A549 (cell line): ENCODE measurements at regions not wholly inside any gene's neighbourhood (a gene's known extent, or its start where the extent isn't known, plus 50 kb on each side); places are given as distances from the start of the nearest gene placed in this dataset.

Experiments used
- ATAC-seq, 2 experiments: fragments of 200-7000 bp in 1 of 2; fragments of >200 bp in 1 of 2; cut with Nextera tagmentation in 1 of 2; cut with Tn5 transposase in 1 of 2; 3 replicates each; pipeline versions ENCODE4 v1.8.0 to v1.9.1; 2018 to 2020; ENCODE audit warnings: mild to moderate bottlenecking in 1 of 2, moderate library complexity in 1 of 2
- CTCF ChIA-PET: fragments of 300-600 bp; sonication (Branson Sonifier 250); formaldehyde crosslinking; extraction: SDS; loops from one replicate; lab custom pipeline; 2021; ENCODE audit warnings: antibody characterized with exemption, inconsistent platforms; lab: Yijun Ruan, JAX
- POLR2A ChIA-PET: fragments of 350-600 bp; formaldehyde crosslinking; extraction: SDS; loops from one replicate; lab custom pipeline; 2021; ENCODE audit warnings: antibody characterized with exemption, inconsistent platforms; lab: Yijun Ruan, JAX
- DNase-seq, 2 experiments: peaks; one replicate each; pipeline versions ENCODE4 v3.0.0 to v3.0.0-alpha.2; 2011 to 2016; ENCODE audit warnings: low read depth in 1 of 2, low spot score in 1 of 2
- FAIRE-seq: peaks from 2 replicates; lab custom pipeline; 2011; peaks lifted over from hg19 to GRCh38; lab: Jason Lieb, UNC
- H3K27ac ChIP-seq, 2 experiments: fragments of >200 bp; sonication (Bioruptor Twin); formaldehyde crosslinking; 3 replicates each; pipeline ENCODE4 v1.5.1; 2016 to 2017
- H3K4me1 ChIP-seq: fragments of >200 bp; sonication (Bioruptor Twin); formaldehyde crosslinking; 3 replicates; pipeline ENCODE4 v1.6.1; 2016
- H3K4me2 ChIP-seq: fragments of >200 bp; sonication (Bioruptor Twin); formaldehyde crosslinking; 3 replicates; pipeline ENCODE4 v1.6.1; 2016
- H3K4me3 ChIP-seq: fragments of >200 bp; sonication (Bioruptor Twin); formaldehyde crosslinking; 3 replicates; pipeline ENCODE4 v1.5.1; 2016
- H3K9me3 ChIP-seq: fragments of >200 bp; sonication (Bioruptor Twin); formaldehyde crosslinking; 3 replicates; pipeline ENCODE4 v1.6.1; 2016
- CBX2 ChIP-seq: fragments of 200-600 bp; sonication (generic); IDR thresholded peaks from 2 replicates; pipeline ENCODE4 v1.6.1; 2016; ENCODE audit warnings: low read depth, mild to moderate bottlenecking, borderline replicate concordance
- CHD2 ChIP-seq: fragments of 150-350 bp; IDR thresholded peaks from 2 replicates; pipeline ENCODE4 v1.6.1; 2014; ENCODE audit warnings: low read length; ENCODE audit not compliant: partially characterized antibody
- CHD4 ChIP-seq: fragments of 200-600 bp; sonication (generic); IDR thresholded peaks from 2 replicates; pipeline ENCODE4 v1.6.1; 2016; ENCODE audit warnings: antibody characterized with exemption, mild to moderate bottlenecking, borderline replicate concordance
- EHMT2 ChIP-seq: fragments of 200-600 bp; sonication (generic); IDR thresholded peaks from 2 replicates; pipeline ENCODE4 v1.6.1; 2016; ENCODE audit warnings: antibody characterized with exemption, low read depth, mild to moderate bottlenecking, moderate library complexity
- FOSL2 ChIP-seq, 2 experiments: fragments of 450-650 bp in 1 of 2; fragments of >200 bp in 1 of 2; sonication (Bioruptor Twin) in 1 of 2; formaldehyde crosslinking; IDR thresholded peaks; 2 replicates each; pipeline versions ENCODE4 v1.5.0 to v1.6.1; 2016 to 2020; ENCODE audit warnings: mild to moderate bottlenecking in 1 of 2, moderate library complexity in 1 of 2
- FOXS1 ChIP-seq: fragments of 250-450 bp; sonication (Bioruptor Pico); IDR thresholded peaks from 2 replicates; pipeline ENCODE4 v1.5.0; 2020; ENCODE audit warnings: mild to moderate bottlenecking, moderate library complexity
- JUNB ChIP-seq: fragments of >200 bp; sonication (Bioruptor Twin); formaldehyde crosslinking; IDR thresholded peaks from 2 replicates; pipeline ENCODE4 v1.6.1; 2016
- MAFK ChIP-seq: fragments of 450-650 bp; IDR thresholded peaks from 2 replicates; pipeline ENCODE4 v1.6.1; 2014; ENCODE audit not compliant: partially characterized antibody
- MAZ ChIP-seq: fragments of 150-350 bp; IDR thresholded peaks from 2 replicates; pipeline ENCODE4 v1.6.1; 2014; ENCODE audit warnings: antibody characterized with exemption, low read depth, low read length, borderline replicate concordance
- NPAS2 ChIP-seq: fragments of 250-450 bp; sonication (Bioruptor Pico); IDR thresholded peaks from 2 replicates; pipeline ENCODE4 v1.8.0; 2022; ENCODE audit warnings: mild to moderate bottlenecking, moderate library complexity, borderline replicate concordance
- NR3C1 ChIP-seq: fragments of >200 bp; sonication (Bioruptor Twin); formaldehyde crosslinking; IDR thresholded peaks from 3 replicates; pipeline ENCODE4 v1.6.1; 2017
- ZFP36 ChIP-seq: fragments of 450-650 bp; IDR thresholded peaks from 2 replicates; pipeline ENCODE4 v1.6.1; 2014; ENCODE audit warnings: borderline replicate concordance; ENCODE audit not compliant: partially characterized antibody
- ZNF302 ChIP-seq: fragments of 250-450 bp; sonication (Bioruptor Pico); IDR thresholded peaks from 2 replicates; pipeline ENCODE4 v1.9.0; 2021; ENCODE audit warnings: inconsistent platforms, mild to moderate bottlenecking, moderate library complexity
- WGBS: methylation state at CpG from one replicate; pipeline ENCODE4 v1.1.6; 2017; ENCODE audit errors: missing lambda C conversion rate; 5-methylcytosine and 5-hydroxymethylcytosine counted together
- TF ChIP-seq, protein P1 (sequence below): fragments of 250-450 bp; sonication (Bioruptor Pico); IDR thresholded peaks from 2 replicates; pipeline ENCODE4 v1.5.0; 2020; ENCODE audit warnings: low read depth, mild to moderate bottlenecking, moderate library complexity
- TF ChIP-seq, protein P2 (sequence below): IDR thresholded peaks from 2 replicates; pipeline ENCODE4 v1.6.1; 2012; ENCODE audit warnings: low read depth, borderline replicate concordance
- TF ChIP-seq, protein P3 (sequence below): fragments of >200 bp; sonication (Bioruptor Twin); formaldehyde crosslinking; IDR thresholded peaks from 3 replicates; pipeline ENCODE4 v1.5.1; 2016

DNA sequence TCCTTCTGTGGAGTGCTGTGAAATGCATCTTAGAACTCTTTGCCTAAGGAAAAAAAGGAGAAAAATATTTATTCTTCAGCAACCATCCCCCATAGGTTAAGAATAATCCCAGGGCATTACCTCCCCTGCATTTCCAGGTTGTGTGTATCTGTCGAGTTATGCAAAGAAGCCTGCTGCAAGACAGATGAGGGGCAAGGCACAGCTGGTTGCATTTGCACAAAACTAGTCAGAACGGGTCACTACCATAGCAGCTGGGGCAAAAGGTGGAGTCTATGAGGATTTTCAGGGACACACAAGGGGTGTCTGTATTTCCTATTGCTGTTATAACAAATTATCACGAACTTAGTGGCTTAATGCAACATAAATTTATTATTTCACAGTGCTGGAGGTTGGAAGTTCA is 443.4 kb upstream of the C1orf87 start:
- FAIRE-seq: no peak
- no peak for ATAC-seq
- TF ChIP-seq, protein P1, sequence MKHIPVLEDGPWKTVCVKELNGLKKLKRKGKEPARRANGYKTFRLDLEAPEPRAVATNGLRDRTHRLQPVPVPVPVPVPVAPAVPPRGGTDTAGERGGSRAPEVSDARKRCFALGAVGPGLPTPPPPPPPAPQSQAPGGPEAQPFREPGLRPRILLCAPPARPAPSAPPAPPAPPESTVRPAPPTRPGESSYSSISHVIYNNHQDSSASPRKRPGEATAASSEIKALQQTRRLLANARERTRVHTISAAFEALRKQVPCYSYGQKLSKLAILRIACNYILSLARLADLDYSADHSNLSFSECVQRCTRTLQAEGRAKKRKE (CRISPR knock-in tag): no peak
- TF ChIP-seq MAZ (no peak), MAFK (no peak), FOSL2 (IDR thresholded peaks at IDR 0.05) (no peak), FOSL2 (CRISPR knock-in tag; IDR thresholded peaks at IDR 0.05) (no peak), CHD2 (no peak)
- DNase-seq: no peak
- CTCF ChIA-PET: no interaction called here
- POLR2A ChIA-PET: no interaction called here
- WGBS: 0% methylated on average over 3 of the region's 3 CpGs
- no peaks in the 10 kb centered on the region for H3K4me1 ChIP-seq
- no peaks in the 10 kb centered on the region for H3K9me3 ChIP-seq
- no peak overlapping the region for H3K4me2 ChIP-seq
- no peak overlapping the region for H3K4me3 ChIP-seq
- no peak overlapping the region for H3K27ac ChIP-seq

DNA sequence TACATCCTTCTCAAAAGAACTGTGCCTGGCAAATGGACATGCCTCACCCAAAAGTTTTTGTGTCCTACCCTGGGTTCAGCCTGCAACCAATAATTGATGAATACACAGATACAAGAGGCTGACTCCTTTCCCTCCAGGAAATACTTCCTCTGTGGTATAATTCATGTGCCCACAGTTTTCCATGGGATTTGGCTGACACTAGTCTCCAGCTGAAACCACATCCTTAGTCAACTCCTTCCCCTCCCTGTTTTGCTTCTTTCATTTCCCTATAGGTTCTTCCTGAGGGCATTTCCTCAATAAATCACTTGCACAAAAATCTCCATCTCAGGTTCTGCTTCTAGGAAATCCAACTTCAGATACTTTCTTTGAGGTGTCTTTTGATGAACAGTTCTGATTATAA is 436.6 kb upstream of the C1orf87 start:
- CTCF ChIA-PET: interaction anchor here (0.6 kb wide), 1 partner anchor 1054 kb away, joined by 4 read pairs; no protein-coding TSS in a partner anchor
- Histone ChIP-seq H3K4me3 (no peak overlapping the region), H3K4me2 (no peak overlapping the region), H3K4me1 (no peaks in the 10 kb centered on the region), H3K27ac (no peak overlapping the region), H3K9me3 (no peaks in the 10 kb centered on the region)
- no peak for ATAC-seq
- POLR2A ChIA-PET: no interaction called here
- DNase-seq: no peak
- FAIRE-seq: no peak
- TF ChIP-seq, protein P2, sequence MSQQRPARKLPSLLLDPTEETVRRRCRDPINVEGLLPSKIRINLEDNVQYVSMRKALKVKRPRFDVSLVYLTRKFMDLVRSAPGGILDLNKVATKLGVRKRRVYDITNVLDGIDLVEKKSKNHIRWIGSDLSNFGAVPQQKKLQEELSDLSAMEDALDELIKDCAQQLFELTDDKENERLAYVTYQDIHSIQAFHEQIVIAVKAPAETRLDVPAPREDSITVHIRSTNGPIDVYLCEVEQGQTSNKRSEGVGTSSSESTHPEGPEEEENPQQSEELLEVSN: no peak
- TF ChIP-seq CHD4 (no peak), CBX2 (no peak), JUNB (no peak), ZFP36 (no peak), NPAS2 (CRISPR knock-in tag) (no peak), EHMT2 (no peak), NR3C1 (no peak)
- TF ChIP-seq, protein P3, sequence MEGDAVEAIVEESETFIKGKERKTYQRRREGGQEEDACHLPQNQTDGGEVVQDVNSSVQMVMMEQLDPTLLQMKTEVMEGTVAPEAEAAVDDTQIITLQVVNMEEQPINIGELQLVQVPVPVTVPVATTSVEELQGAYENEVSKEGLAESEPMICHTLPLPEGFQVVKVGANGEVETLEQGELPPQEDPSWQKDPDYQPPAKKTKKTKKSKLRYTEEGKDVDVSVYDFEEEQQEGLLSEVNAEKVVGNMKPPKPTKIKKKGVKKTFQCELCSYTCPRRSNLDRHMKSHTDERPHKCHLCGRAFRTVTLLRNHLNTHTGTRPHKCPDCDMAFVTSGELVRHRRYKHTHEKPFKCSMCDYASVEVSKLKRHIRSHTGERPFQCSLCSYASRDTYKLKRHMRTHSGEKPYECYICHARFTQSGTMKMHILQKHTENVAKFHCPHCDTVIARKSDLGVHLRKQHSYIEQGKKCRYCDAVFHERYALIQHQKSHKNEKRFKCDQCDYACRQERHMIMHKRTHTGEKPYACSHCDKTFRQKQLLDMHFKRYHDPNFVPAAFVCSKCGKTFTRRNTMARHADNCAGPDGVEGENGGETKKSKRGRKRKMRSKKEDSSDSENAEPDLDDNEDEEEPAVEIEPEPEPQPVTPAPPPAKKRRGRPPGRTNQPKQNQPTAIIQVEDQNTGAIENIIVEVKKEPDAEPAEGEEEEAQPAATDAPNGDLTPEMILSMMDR: no peak

DNA sequence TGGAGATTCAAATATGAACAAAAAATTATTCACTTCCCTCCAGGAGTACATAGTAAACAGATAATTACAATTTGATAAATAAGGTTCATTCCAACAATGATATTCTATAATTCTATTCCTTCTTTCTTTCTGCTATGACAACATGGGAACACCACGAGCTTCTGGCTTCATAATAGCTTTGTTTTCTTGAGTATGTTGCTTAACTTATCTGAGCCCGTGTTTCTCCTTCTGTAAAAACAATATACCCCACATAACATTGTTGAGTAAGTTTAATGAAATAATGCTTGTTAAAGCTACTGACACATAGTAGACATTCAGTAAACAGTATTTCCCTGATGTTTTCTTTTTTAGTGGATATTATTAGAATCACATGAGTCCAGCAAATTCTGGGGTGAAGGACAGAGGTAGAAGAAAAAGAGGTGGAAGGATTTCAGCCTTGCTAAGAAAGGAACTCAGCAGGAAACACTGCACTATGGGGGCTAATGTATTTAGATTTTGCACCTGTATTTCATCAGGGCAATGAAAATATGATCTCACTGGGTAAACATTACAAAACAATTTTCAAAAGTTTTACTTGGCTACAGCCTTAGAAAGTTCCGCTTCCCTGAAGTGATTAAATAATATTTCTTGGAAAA is 430.8 kb upstream of the C1orf87 start:
- DNase-seq: no peak
- ChIA-PET CTCF (no interaction called here), POLR2A (no interaction called here)
- no peak for TF ChIP-seq ZNF302 (CRISPR knock-in tag)
- H3K27ac ChIP-seq: no peak overlapping the region
- H3K4me2 ChIP-seq: no peak overlapping the region
- 19% methylated on average over 3 of the region's 3 CpGs for WGBS
- no peaks in the 10 kb centered on the region for H3K4me1 ChIP-seq
- no peaks in the 10 kb centered on the region for H3K9me3 ChIP-seq
- no peak for ATAC-seq
- H3K4me3 ChIP-seq: no peak overlapping the region
- no peak for FAIRE-seq

DNA sequence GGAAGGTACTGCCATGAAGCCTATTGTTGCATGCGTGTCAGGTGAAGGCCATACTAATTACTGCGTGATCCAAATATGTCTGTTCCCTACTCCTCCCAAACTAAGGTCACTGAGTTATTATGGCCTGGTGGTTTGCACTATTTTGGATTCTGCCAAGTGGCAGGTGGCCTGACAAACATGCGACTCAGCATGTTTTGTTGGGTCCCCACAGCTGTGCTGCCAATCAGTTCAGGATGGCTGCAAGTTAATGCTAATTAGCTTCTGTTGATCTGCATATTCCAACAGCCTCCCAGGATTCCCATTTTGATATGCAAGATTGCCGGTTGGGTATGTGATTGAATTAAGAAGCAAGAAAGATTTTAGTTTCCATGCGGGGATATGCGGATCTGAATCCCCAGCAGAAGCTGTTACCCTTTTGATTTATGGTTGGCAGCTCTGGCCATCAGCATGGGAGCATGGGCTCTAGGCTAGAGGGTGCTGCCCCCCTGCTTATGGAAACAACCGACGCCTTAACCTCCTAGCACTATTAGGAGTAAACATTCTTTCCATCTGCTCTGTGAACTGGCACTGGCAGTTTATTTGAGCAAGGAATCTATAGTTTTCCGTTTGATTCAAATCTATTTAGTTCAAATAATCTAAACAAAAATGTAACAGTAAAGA is 429.8 kb upstream of the C1orf87 start:
- ChIA-PET POLR2A (no interaction called here), CTCF (interaction anchor here (0.8 kb wide), 1 partner anchor 17 kb away, joined by 3 read pairs; no protein-coding TSS in a partner anchor)
- Histone ChIP-seq H3K4me1 (no peaks in the 10 kb centered on the region), H3K9me3 (no peaks in the 10 kb centered on the region), H3K4me2 (no peak overlapping the region), H3K27ac (no peak overlapping the region), H3K4me3 (no peak overlapping the region)
- no peak for ATAC-seq
- WGBS: 33% methylated on average over 8 of the region's 9 CpGs
- TF ChIP-seq MAZ (no peak), FOXS1 (no peak)
- TF ChIP-seq, all 56 proteins: peak for 0
- FAIRE-seq (no peak), DNase-seq (no peak)
